GM21528 (cell line): ENCODE measurements at regions not wholly inside any gene's neighbourhood (a gene's known extent, or its start where the extent isn't known, plus 50 kb on each side); places are given as distances from the start of the nearest gene placed in this dataset.

ENCODE experiments used
- ATAC-seq: cut with Tn5 transposase; IDR thresholded peaks from one replicate; pipeline ENCODE4 v1.9.1; 2021; ENCODE audit warnings: mild to moderate bottlenecking, moderate library complexity; ENCODE audit not compliant: unreplicated experiment, low FRiP score

GRCh38 chr20:22282696-22283095, 301.7 kb downstream of the FOXA2 start:
- ATAC-seq: no peak

DNA sequence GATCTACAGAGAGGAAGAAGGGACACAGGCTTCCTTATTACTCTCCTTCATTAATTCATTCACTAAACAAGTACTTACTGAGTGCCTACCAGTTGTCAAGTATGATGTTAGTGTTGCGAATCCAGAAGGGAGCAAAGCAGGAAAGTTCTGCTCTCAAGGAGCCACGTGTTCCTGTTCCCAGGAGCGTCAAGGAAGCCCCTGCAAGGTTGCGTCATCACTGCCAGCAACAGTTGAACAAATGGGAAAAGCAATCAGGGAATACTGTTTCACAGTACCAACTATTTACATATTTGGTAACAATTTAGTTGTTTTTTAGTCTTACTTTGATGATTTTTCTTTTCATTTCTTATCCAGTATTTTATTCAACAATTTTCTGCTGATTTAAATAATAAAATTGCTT, 310.0 kb downstream of the FOXA2 start:
- ATAC-seq: no peak

- ATAC-seq: no peak
Measured at GRCh38 chr20:22268675-22269074, 315.7 kb downstream of the FOXA2 start.

- no peak for ATAC-seq
Measured at GRCh38 chr20:22264917-22265316, 319.5 kb downstream of the FOXA2 start.

- no peak for ATAC-seq
Measured at GRCh38 chr20:22260506-22260905, 323.9 kb downstream of the FOXA2 start.

GRCh38 chr20:22257912-22258311, 326.5 kb downstream of the FOXA2 start:
- no peak for ATAC-seq

DNA sequence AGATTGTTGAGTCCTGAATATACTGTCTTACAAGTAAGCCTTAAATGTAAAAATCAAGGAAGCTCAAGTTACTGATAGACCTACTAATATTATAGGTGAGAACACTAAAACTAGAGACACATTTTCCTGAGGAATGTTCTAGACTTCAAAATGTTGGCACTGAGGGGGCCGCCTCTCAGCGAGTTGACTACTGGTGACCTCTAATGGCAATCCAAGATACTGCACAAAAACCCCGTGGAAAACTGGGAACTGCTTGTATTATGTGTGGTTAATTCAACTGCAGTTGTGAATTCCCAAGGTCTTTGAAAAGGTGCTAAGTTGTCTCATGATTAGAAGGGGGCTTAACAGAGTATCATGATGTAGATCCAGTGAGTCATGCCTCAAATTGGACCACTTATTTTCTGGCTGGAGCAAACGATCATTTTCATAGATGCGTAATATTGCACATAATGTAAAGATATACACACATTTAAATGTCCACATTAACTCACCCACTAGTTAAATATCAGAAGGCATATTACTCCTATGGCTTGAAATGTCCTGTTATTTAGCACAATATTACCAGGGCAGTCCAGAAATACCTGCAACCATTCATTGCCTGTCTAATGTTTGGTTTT, 336.2 kb downstream of the FOXA2 start:
- ATAC-seq: no peak

DNA sequence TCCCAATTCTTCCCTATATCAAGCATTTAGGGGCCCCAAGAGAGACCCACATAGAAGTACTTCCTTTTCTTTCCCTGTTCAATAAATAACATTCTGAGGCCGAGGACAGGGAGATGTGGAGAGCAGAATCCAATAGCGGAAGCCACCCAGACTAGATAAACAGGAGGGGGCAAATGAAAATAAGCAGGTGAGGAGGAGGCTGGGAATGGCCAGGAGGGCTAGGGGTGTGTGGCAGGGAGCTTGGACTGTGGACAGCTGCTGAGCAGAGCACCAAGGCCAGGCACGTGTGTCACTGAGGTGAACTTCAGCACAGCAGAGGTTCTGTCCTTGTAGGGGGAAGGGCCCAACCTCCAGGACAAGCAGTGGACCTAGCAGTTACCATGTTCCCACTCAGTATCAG, 339.2 kb downstream of the FOXA2 start:
- ATAC-seq: no peak

DNA sequence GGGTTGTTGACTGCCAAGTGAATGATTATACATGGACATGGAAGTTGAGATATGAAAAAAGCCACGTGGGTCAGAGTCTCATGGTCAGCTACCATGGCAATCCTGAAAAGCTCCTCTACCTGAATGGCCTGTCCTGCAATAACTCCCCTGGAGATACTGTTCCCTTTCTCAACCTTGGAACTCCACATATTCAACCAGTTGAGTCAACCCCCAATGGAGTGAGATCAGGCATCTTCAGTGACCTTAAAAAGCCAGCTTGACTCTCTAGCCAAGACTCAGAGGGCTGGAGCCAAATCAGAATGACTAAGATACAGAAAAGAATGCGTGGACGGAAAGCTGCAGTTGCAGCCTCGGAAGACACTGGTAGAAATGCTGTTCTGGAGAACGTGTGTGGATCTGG, 341.3 kb downstream of the FOXA2 start:
- no peak for ATAC-seq

GRCh38 chr20:22241609-22242008, 342.8 kb downstream of the FOXA2 start:
- no peak for ATAC-seq

DNA sequence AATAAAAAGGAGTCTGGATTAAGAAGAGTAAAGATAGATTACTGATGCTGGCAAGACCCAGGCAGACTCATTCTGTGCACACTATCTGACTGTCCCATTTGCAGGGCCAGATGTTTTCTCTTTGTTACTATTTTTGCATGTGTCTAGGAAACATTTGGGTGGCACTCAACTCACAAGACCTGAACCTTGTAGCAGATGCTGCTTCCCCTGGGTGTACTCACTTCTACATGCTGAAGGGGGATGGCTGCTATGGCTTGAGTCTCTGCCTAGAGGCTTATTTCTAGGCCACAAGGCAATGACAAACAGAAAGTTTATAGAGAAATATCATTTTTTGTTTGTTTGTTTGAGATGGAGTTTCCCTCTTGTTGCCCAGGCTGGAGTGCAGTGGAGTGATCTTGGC, 351.4 kb downstream of the FOXA2 start:
- ATAC-seq: no peak

- no peak for ATAC-seq
Measured at GRCh38 chr20:22232473-22232872, 351.9 kb downstream of the FOXA2 start.

DNA sequence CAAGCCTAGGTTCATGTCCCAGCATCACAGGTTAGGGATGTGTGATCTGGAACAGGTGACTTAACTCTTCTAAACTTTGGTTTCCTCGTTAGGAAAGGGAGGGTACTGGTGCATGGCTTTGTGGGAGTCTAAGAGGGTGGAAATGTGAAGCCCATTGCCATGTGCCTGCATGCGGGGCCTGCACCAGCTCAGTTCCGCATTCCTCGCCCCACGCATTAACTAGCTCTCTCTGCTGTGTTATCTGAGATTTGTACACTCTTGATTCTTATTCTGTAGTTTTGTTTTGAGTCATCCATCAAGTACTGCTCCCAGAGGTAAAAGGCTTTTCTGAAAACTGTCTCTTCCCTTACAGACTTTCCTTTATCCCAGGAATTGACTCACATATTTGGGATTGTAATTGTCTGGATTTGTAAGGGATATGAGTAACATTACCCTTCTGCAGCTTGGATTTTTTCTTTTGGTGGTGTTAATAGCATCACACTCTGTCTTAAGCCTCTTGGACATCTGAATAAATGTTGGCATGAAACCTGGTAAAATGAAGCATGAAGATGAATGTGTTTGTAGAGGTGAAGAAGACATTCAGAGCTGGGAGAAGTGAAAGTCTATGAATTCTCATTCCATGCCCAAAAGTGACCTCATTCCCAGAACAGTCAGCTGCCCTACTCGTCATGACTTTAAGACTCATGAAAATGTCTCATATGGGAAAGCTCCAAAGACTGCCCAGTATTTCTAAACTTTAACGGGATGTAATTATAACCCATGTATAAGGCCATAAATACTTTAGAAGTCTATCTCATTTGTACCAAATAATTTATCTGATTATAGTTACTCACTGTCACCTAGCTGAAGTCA, 357.3 kb downstream of the FOXA2 start:
- ATAC-seq: no peak

- no peak for ATAC-seq
Measured at GRCh38 chr20:22223236-22223635, 361.1 kb downstream of the FOXA2 start.

DNA sequence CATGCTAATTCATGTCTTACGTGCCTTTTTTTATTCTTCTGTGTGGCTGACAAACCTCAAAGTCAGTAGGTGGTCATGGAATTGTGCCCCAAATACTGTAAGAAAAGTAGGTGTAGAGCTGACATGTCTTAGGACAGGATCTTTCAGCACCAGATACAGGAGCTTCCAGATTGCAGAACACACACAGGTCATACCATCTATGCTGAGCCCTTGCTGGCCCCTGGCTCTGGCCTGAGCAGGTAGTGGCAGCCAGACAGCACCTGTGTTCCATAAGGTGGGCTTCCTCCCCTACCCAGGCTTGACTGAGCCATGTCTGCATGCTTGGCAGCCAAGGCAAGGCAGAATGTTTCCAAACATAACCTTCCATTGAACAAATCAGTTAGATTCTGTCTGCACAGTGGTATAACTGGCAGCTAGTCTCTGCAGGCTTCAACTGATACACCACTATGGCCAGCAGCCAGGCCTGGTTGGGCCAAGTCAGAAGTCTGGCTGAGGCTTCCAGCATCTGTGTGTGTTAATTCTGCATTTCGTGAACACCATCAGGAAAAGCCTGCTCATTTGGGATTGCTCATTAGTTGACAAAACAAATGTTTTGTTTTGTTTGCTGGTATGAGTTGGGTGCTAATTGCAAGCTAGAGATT, 366.5 kb downstream of the FOXA2 start:
- no peak for ATAC-seq

- no peak for ATAC-seq
Measured at GRCh38 chr20:22216984-22217383, 367.4 kb downstream of the FOXA2 start.

- no peak for ATAC-seq
Measured at GRCh38 chr20:22214296-22214695, 370.1 kb downstream of the FOXA2 start.

DNA sequence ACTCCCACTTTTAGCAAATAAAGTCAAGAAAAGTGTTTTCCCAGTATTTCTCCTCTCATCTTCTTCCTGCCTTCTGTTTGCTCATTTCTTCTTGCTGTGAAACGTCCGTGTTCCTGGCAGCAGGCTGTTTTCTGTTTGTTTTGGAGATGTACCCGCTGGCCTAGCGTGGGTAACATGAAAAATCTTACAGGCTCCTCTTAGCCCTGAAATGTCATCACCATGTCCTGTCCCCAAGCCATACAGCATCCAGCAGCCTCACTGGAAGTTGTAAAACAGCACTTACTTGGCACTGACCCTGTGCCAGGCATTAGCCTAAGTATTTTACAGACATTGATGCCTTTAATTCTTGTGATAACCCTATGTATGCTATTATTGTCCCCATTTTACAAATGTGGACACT, 371.1 kb downstream of the FOXA2 start:
- no peak for ATAC-seq

- no peak for ATAC-seq
Measured at GRCh38 chr20:22207280-22207679, 377.1 kb downstream of the FOXA2 start.

GRCh38 chr20:22204801-22205200, 379.6 kb downstream of the FOXA2 start:
- no peak for ATAC-seq

DNA sequence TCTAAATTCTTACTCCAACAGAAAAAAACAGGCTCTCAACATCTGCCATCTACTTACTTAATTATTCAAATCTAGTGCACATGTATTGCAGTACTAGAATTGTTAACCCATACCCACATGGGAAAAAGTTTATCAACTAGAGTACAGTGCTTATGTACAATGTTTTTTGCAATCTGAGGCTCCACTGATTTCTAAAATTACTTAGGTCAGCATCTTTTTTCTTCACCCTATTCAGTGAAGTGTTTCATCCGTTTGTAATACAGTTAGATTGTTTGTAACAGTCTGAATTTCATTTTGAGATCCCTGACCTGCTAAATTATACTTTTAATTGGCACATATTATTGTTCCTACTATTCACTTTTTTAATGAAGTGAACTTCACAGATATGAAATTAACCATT, 402.2 kb downstream of the FOXA2 start:
- ATAC-seq: no peak

DNA sequence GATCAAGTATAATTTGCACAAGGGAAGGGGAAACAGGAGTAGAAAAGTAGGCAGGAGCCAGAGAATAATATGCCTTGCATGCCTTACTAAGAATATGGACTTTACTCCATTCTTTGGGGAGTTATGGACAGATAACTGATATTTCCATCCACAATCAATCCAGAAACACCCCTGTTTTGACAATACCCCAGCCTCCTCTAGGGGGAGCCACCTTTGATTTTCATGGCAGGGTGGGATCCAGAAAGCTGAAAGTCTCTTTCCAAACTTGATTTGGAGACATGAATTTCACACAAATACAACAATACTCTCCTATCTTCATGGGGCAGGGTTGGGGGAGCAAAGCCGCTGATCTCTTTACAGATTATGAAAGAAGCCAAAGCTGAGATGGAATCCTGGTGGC, 404.1 kb downstream of the FOXA2 start:
- no peak for ATAC-seq
